ENCODE measurements at regions not wholly inside any gene's neighbourhood (a gene's known extent, or its start where the extent isn't known, plus 50 kb on each side); places are given as distances from the start of the nearest gene placed in this dataset.

- ATAC-seq (replicated peaks): no peak
- DNase-seq: no peak
- Mint-ChIP-seq H3K4me3 (no peak overlapping the region), H3K9me3 (peaks cover 10 to 22% of the 10 kb centered on the region in 2 donors), H3K4me1 (ENCODE audit: low read depth in 2 of 2) (no peaks in the 10 kb centered on the region), H3K27ac (no peak overlapping the region), H3K36me3 (ENCODE audit: insufficient read depth) (no peaks in the 10 kb centered on the region), H3K27me3 (no peaks in the 10 kb centered on the region)
These were observed 4747.7 kb upstream of the OR11H1 start for GRCh38 chr22:10780281-10780680.

GRCh38 chr22:10781571-10782403, 4746.2 kb upstream of the OR11H1 start:
- Mint-ChIP-seq H3K36me3 (ENCODE audit: insufficient read depth) (no peaks in the 10 kb centered on the region), H3K9me3 (peaks cover 10 to 22% of the 10 kb centered on the region in 2 donors), H3K4me1 (ENCODE audit: low read depth in 2 of 2) (no peaks in the 10 kb centered on the region), H3K27ac (no peak overlapping the region), H3K27me3 (no peaks in the 10 kb centered on the region), H3K4me3 (no peak overlapping the region)
- DNase-seq: no peak
- ATAC-seq (replicated peaks): no peak

Data from effector memory CD8-positive, alpha-beta T cell (primary cell).